Neuronal stem cell (in vitro differentiated cells): ENCODE measurements at regions not wholly inside any gene's neighbourhood (a gene's known extent, or its start where the extent isn't known, plus 50 kb on each side); places are given as distances from the start of the nearest gene placed in this dataset.

ENCODE experiments used
- DNase-seq: peaks from one replicate; pipeline ENCODE4 v3.0.0-alpha.2; 2013; ENCODE audit warnings: low spot score
- H2AFZ ChIP-seq: one replicate; pipeline ENCODE4 v1.6.1; 2013; ENCODE audit warnings: mild to moderate bottlenecking, low read length, inconsistent platforms
- H2AK5ac ChIP-seq: 2 replicates; pipeline ENCODE4 v1.6.1; 2013; ENCODE audit warnings: low read depth, mild to moderate bottlenecking, inconsistent platforms, low read length, moderate library complexity, mixed read lengths
- H2BK120ac ChIP-seq: 2 replicates; pipeline ENCODE4 v1.6.1; 2013; ENCODE audit warnings: low read depth, mild to moderate bottlenecking, inconsistent platforms, low read length, moderate library complexity, mixed read lengths
- H2BK12ac ChIP-seq: one replicate; pipeline ENCODE4 v1.6.1; 2013; ENCODE audit warnings: low read length, inconsistent platforms
- H2BK15ac ChIP-seq: 2 replicates; pipeline ENCODE4 v1.6.1; 2013; ENCODE audit warnings: mild to moderate bottlenecking, low read length, inconsistent platforms, mixed read lengths
- H2BK5ac ChIP-seq: one replicate; pipeline ENCODE4 v1.6.1; 2013; ENCODE audit warnings: inconsistent platforms, mild to moderate bottlenecking, low read length, moderate library complexity
- H3K14ac ChIP-seq: one replicate; pipeline ENCODE4 v1.6.1; 2013; ENCODE audit warnings: low read length, inconsistent platforms
- H3K18ac ChIP-seq: 2 replicates; pipeline ENCODE4 v1.6.1; 2013; ENCODE audit warnings: low read length, inconsistent platforms
- H3K23ac ChIP-seq: 2 replicates; pipeline ENCODE4 v1.6.1; 2013; ENCODE audit warnings: low read depth, mild to moderate bottlenecking, mixed read lengths, low read length, inconsistent platforms; ENCODE audit not compliant: poor library complexity
- H3K27ac ChIP-seq: replicated peaks from 3 replicates; pipeline ENCODE4 v1.5.1; 2013; ENCODE audit warnings: low read length, inconsistent platforms
- H3K27me3 ChIP-seq, 3 experiments: 2 replicates each; pipeline ENCODE4 v1.6.1; 2013; ENCODE audit warnings: low read length in 3 of 3, mild to moderate bottlenecking in 2 of 3, inconsistent platforms in 1 of 3, low read depth in 1 of 3, mixed read lengths in 1 of 3, moderate library complexity in 1 of 3; ENCODE audit not compliant: control insufficient read depth in 3 of 3, insufficient read depth in 3 of 3
- H3K36me3 ChIP-seq, 2 donors: replicated peaks in 1 of 2; 2 replicates each; pipeline ENCODE4 v1.6.1; 2013; ENCODE audit warnings: low read length in 2 of 2; ENCODE audit not compliant: control insufficient read depth in 2 of 2, insufficient read depth in 2 of 2
- H3K4ac ChIP-seq: 2 replicates; pipeline ENCODE4 v1.6.1; 2013; ENCODE audit warnings: inconsistent platforms, mild to moderate bottlenecking, low read length, moderate library complexity
- H3K4me1 ChIP-seq, 2 donors: 1 replicate in 1 of 2; 2 replicates in 1 of 2; pipeline ENCODE4 v1.6.1; 2013; ENCODE audit warnings: low read length in 2 of 2, low read depth in 1 of 2; ENCODE audit not compliant: control insufficient read depth in 2 of 2, insufficient read depth in 1 of 2
- H3K4me2 ChIP-seq: one replicate; pipeline ENCODE4 v1.6.1; 2013; ENCODE audit warnings: mild to moderate bottlenecking, low read length, inconsistent platforms; ENCODE audit not compliant: insufficient read depth, poor library complexity, severe bottlenecking
- H3K4me3 ChIP-seq, 2 donors: 2 replicates each; pipeline ENCODE4 v1.5.1; 2013; ENCODE audit warnings: low read length in 2 of 2, mild to moderate bottlenecking in 2 of 2, inconsistent platforms in 1 of 2, moderate library complexity in 1 of 2
- H3K79me1 ChIP-seq: one replicate; pipeline ENCODE4 v1.6.1; 2013; ENCODE audit warnings: low read depth, mild to moderate bottlenecking, inconsistent platforms, low read length, moderate library complexity
- H3K9ac ChIP-seq: one replicate; pipeline ENCODE4 v1.6.1; 2013; ENCODE audit warnings: mild to moderate bottlenecking, low read depth, low read length, inconsistent platforms; ENCODE audit not compliant: poor library complexity
- H3K9me3 ChIP-seq, 2 donors: replicated peaks in 1 of 2; 2 replicates each; pipeline versions ENCODE3 to v1.6.1; 2013; ENCODE audit warnings: low read length in 2 of 2, mild to moderate bottlenecking in 2 of 2, inconsistent platforms in 1 of 2, low read depth in 1 of 2, mixed read lengths in 1 of 2, moderate library complexity in 1 of 2; ENCODE audit not compliant: control insufficient read depth in 2 of 2, insufficient read depth in 1 of 2
- H4K8ac ChIP-seq: one replicate; pipeline ENCODE4 v1.6.1; 2013; ENCODE audit warnings: low read depth, mild to moderate bottlenecking, inconsistent platforms, low read length, moderate library complexity
- H4K91ac ChIP-seq: one replicate; pipeline ENCODE4 v1.6.1; 2013; ENCODE audit warnings: low read length, low read depth, mild to moderate bottlenecking, inconsistent platforms; ENCODE audit not compliant: poor library complexity
- WGBS, 2 donors: extraction: QIAGEN DNeasy Blood & Tissue Kit; methylation state at CpG; one replicate each; pipeline ENCODE4 v1.1.7; 2013; ENCODE audit warnings: missing lambda C conversion rate in 2 of 2, mixed read lengths in 1 of 2; ENCODE audit not compliant: insufficient read length in 2 of 2, insufficient replicate concordance in 1 of 2; ENCODE audit errors: extremely low coverage in 2 of 2; 5-methylcytosine and 5-hydroxymethylcytosine counted together

GRCh38 chr2:82485701-82486100 lies 1973.4 kb downstream of the SUCLG1 start:
- H3K23ac ChIP-seq: no peak overlapping the region
- no peak overlapping the region for H2BK15ac ChIP-seq
- no peak overlapping the region for H3K4ac ChIP-seq
- H3K36me3 ChIP-seq: no peaks in the 10 kb centered on the region
- no peaks in the 10 kb centered on the region for H3K4me1 ChIP-seq
- no peak overlapping the region for H2BK120ac ChIP-seq
- H3K14ac ChIP-seq: no peak overlapping the region
- H2BK5ac ChIP-seq: no peak overlapping the region
- H3K9me3 ChIP-seq: no peaks in the 10 kb centered on the region
- DNase-seq: no peak
- no peak overlapping the region for H3K9ac ChIP-seq
- no peak overlapping the region for H3K4me3 ChIP-seq
- no peaks in the 10 kb centered on the region for H3K79me1 ChIP-seq
- H3K27me3 ChIP-seq: no peaks in the 10 kb centered on the region
- no CpG with 5 or more reads among the region's 2 CpGs for WGBS, 2 donors
- H3K27ac ChIP-seq: no peak overlapping the region
- H3K4me2 ChIP-seq: no peak overlapping the region
- no peak overlapping the region for H2BK12ac ChIP-seq
- H4K8ac ChIP-seq: no peak overlapping the region
- H2AFZ ChIP-seq: no peak overlapping the region
- no peak overlapping the region for H3K18ac ChIP-seq
- no peak overlapping the region for H4K91ac ChIP-seq
- no peak overlapping the region for H2AK5ac ChIP-seq

- Histone ChIP-seq H3K4me1 (no peaks in the 10 kb centered on the region), H3K4me2 (no peak overlapping the region), H3K79me1 (no peaks in the 10 kb centered on the region), H3K23ac (no peak overlapping the region), H2BK5ac (no peak overlapping the region), H4K8ac (no peak overlapping the region), H3K4me3 (no peak overlapping the region), H3K27ac (no peak overlapping the region), H3K18ac (no peak overlapping the region), H3K36me3 (no peaks in the 10 kb centered on the region), H3K27me3 (no peaks in the 10 kb centered on the region), H2AK5ac (no peak overlapping the region), H4K91ac (no peak overlapping the region), H2AFZ (no peak overlapping the region), H3K9me3 (no peaks in the 10 kb centered on the region), H2BK12ac (no peak overlapping the region), H3K9ac (no peak overlapping the region), H2BK15ac (no peak overlapping the region), H3K14ac (no peak overlapping the region), H3K4ac (no peak overlapping the region), H2BK120ac (no peak overlapping the region)
- no peak for DNase-seq
- no CpG with 5 or more reads among the region's 2 CpGs for WGBS, 2 donors
Observed at GRCh38 chr2:82481207-82481606, 1977.9 kb downstream of the SUCLG1 start.

GRCh38 chr2:82478641-82479040 lies 1980.4 kb downstream of the SUCLG1 start:
- H2BK12ac ChIP-seq: no peak overlapping the region
- H2AFZ ChIP-seq: no peak overlapping the region
- H2AK5ac ChIP-seq: no peak overlapping the region
- H3K27ac ChIP-seq: no peak overlapping the region
- no peak overlapping the region for H3K23ac ChIP-seq
- H4K8ac ChIP-seq: no peak overlapping the region
- H2BK5ac ChIP-seq: no peak overlapping the region
- H3K9ac ChIP-seq: no peak overlapping the region
- no peak overlapping the region for H2BK120ac ChIP-seq
- DNase-seq: no peak
- no CpG with 5 or more reads among the region's 2 CpGs for WGBS, 2 donors
- no peaks in the 10 kb centered on the region for H3K4me1 ChIP-seq
- no peaks in the 10 kb centered on the region for H3K9me3 ChIP-seq
- H3K79me1 ChIP-seq: no peaks in the 10 kb centered on the region
- H3K36me3 ChIP-seq: no peaks in the 10 kb centered on the region
- no peak overlapping the region for H3K18ac ChIP-seq
- H3K4me2 ChIP-seq: no peak overlapping the region
- no peak overlapping the region for H3K4ac ChIP-seq
- H3K27me3 ChIP-seq: no peaks in the 10 kb centered on the region
- no peak overlapping the region for H3K4me3 ChIP-seq
- H2BK15ac ChIP-seq: no peak overlapping the region
- no peak overlapping the region for H3K14ac ChIP-seq
- no peak overlapping the region for H4K91ac ChIP-seq

- no CpG with 5 or more reads among the region's 1 CpG for WGBS, 2 donors
- no peak overlapping the region for H4K91ac ChIP-seq
- DNase-seq: no peak
Observed at GRCh38 chr2:82476094-82476493, 1983.0 kb downstream of the SUCLG1 start.

More at GRCh38 chr2:82476094-82476493, 1983.0 kb downstream of the SUCLG1 start:
- H2AFZ ChIP-seq: no peak overlapping the region
- no peak overlapping the region for H4K8ac ChIP-seq
- no peak overlapping the region for H3K4me3 ChIP-seq
- H2BK15ac ChIP-seq: no peak overlapping the region
- no peak overlapping the region for H3K27ac ChIP-seq
- H3K23ac ChIP-seq: no peak overlapping the region
- no peak overlapping the region for H3K18ac ChIP-seq
- no peaks in the 10 kb centered on the region for H3K79me1 ChIP-seq
- H3K14ac ChIP-seq: no peak overlapping the region
- H2BK5ac ChIP-seq: no peak overlapping the region
- H3K4me1 ChIP-seq: no peaks in the 10 kb centered on the region
- H2BK12ac ChIP-seq: no peak overlapping the region
- H3K9me3 ChIP-seq: no peaks in the 10 kb centered on the region
- no peaks in the 10 kb centered on the region for H3K27me3 ChIP-seq
- H2BK120ac ChIP-seq: no peak overlapping the region
- H2AK5ac ChIP-seq: no peak overlapping the region
- H3K4ac ChIP-seq: no peak overlapping the region
- no peak overlapping the region for H3K9ac ChIP-seq
- no peaks in the 10 kb centered on the region for H3K36me3 ChIP-seq
- no peak overlapping the region for H3K4me2 ChIP-seq
